Activated B cell treated with CpG ODN at 0.5 μM for 24 hours (primary cell): ENCODE measurements at regions not wholly inside any gene's neighbourhood (a gene's known extent, or its start where the extent isn't known, plus 50 kb on each side); places are given as distances from the start of the nearest gene placed in this dataset.
"Not testable (repeated sequence)": the region's sequence is repeated elsewhere in the genome, so short reads cannot be mapped to it uniquely, and the experiment has no call there.

ENCODE experiments used
- ATAC-seq: fragments of 200-7000 bp; cut with Tn5 transposase; one replicate; pipeline ENCODE4 v1.10.0; 2021; ENCODE audit warnings: low read depth, mild to moderate bottlenecking, moderate library complexity
- CTCF ChIA-PET: fragments of 350-600 bp; sonication (Branson Sonifier 250); formaldehyde crosslinking; loops from one replicate; lab custom pipeline; 2021; ENCODE audit warnings: antibody characterized with exemption; lab: Charles Lee
- POLR2A ChIA-PET: fragments of 350-600 bp; sonication (Branson Sonifier 250); formaldehyde crosslinking; loops from one replicate; lab custom pipeline; 2021; ENCODE audit warnings: antibody characterized with exemption; lab: Charles Lee
- DNase-seq: peaks from one replicate; pipeline ENCODE4 v3.0.0; 2022
- H3K27ac Mint-ChIP-seq: one replicate; pipeline ENCODE4 v1.8.0; 2020; ENCODE audit warnings: mixed read lengths
- H3K27me3 Mint-ChIP-seq: one replicate; pipeline ENCODE4 v1.8.0; 2021; ENCODE audit warnings: mixed read lengths
- H3K36me3 Mint-ChIP-seq: one replicate; pipeline ENCODE4 v1.8.0; 2021; ENCODE audit warnings: low read depth, mixed read lengths
- H3K4me1 Mint-ChIP-seq: one replicate; pipeline ENCODE4 v1.8.0; 2021; ENCODE audit warnings: mixed read lengths
- H3K4me3 Mint-ChIP-seq: one replicate; pipeline ENCODE4 v1.8.0; 2020; ENCODE audit warnings: mild to moderate bottlenecking, mixed read lengths
- H3K9me3 Mint-ChIP-seq: one replicate; pipeline ENCODE4 v1.8.0; 2020; ENCODE audit warnings: mixed read lengths
- CTCF ChIP-seq: fragments of 200-600 bp; IDR thresholded peaks from one replicate; pipeline ENCODE4 v1.8.0; 2022; ENCODE audit warnings: antibody characterized with exemption, mild to moderate bottlenecking
- intact Hi-C: fragments of 100-400 bp; cut with micrococcal nuclease; formaldehyde crosslinking; loops from one replicate; pipeline ENCODE4 v1.15.1; 2024

- Mint-ChIP-seq H3K4me3 (peak overlapping the region; percentile 88), H3K36me3 (no peaks in the 10 kb centered on the region), H3K4me1 (peaks cover 15% of the 10 kb centered on the region), H3K27ac (peak overlapping the region; percentile 78), H3K27me3 (peaks cover 18% of the 10 kb centered on the region), H3K9me3 (peaks cover 2% of the 10 kb centered on the region)
- no peak for TF ChIP-seq CTCF
- peak; percentile 78 for DNase-seq
- peak; percentile 59 for ATAC-seq
- CTCF ChIA-PET, result interaction anchor here (1.0 to 1.2 kb wide), 2 partner anchors 40 to 298 kb away, joined by 4 to 6 read pairs; no protein-coding TSS in a partner anchor
- POLR2A ChIA-PET, result interaction anchor here (1.1 to 1.5 kb wide), 5 partner anchors 12 to 319 kb away, joined by 3 to 8 read pairs (median 4); no protein-coding TSS in a partner anchor
- intact Hi-C loops, result no loop called here
These were observed 64.9 kb upstream of the FCGR2A start for GRCh38 chr1:161440312-161440894.

- Mint-ChIP-seq H3K9me3 (peaks cover 2% of the 10 kb centered on the region), H3K4me1 (peaks cover 15% of the 10 kb centered on the region), H3K36me3 (no peaks in the 10 kb centered on the region), H3K4me3 (peak overlapping the region; percentile 82), H3K27me3 (peaks cover 18% of the 10 kb centered on the region), H3K27ac (peak overlapping the region; percentile 12)
- ATAC-seq (no peak), DNase-seq (peak; percentile 29)
- intact Hi-C loops, result loop anchor here (5.0 kb wide), 1 partner anchor 42 kb away; no protein-coding TSS in a partner anchor
- no peak for TF ChIP-seq CTCF
- ChIA-PET POLR2A (interaction anchor here (1.1 to 1.5 kb wide), 6 partner anchors 11 to 318 kb away, joined by 3 to 8 read pairs (median 4); no protein-coding TSS in a partner anchor), CTCF (interaction anchor here (1.0 to 1.2 kb wide), 2 partner anchors 39 to 299 kb away, joined by 4 to 6 read pairs; no protein-coding TSS in a partner anchor)
These were observed 65.7 kb upstream of the FCGR2A start for GRCh38 chr1:161439280-161440232.

GRCh38 chr1:161433191-161433590, 65.5 kb upstream of the CFAP126 start:
- CTCF ChIA-PET, H3K36me3 Mint-ChIP-seq, ATAC-seq, DNase-seq, intact Hi-C loops, H3K27ac Mint-ChIP-seq, H3K4me3 Mint-ChIP-seq, H3K9me3 Mint-ChIP-seq, H3K4me1 Mint-ChIP-seq: not testable (repeated sequence)
- peaks cover 22% of the 10 kb centered on the region for H3K27me3 Mint-ChIP-seq
- POLR2A ChIA-PET, result interaction anchor here (0.6 kb wide), 1 partner anchor 178 kb away, joined by 3 read pairs; no protein-coding TSS in a partner anchor

- ATAC-seq (no peak), DNase-seq (no peak)
- H3K27ac Mint-ChIP-seq, result no peak overlapping the region
- peaks cover 11% of the 10 kb centered on the region for H3K4me1 Mint-ChIP-seq
- ChIA-PET POLR2A (no interaction called here), CTCF (no interaction called here)
- H3K9me3 Mint-ChIP-seq, result no peaks in the 10 kb centered on the region
- peaks cover 25% of the 10 kb centered on the region for H3K27me3 Mint-ChIP-seq
- TF ChIP-seq CTCF, result no peak
- no peak overlapping the region for H3K4me3 Mint-ChIP-seq
- intact Hi-C loops, result no loop called here
- no peaks in the 10 kb centered on the region for H3K36me3 Mint-ChIP-seq
These were observed 64.4 kb upstream of the CFAP126 start for GRCh38 chr1:161432091-161432490.

GRCh38 chr1:161427733-161428516, 60.2 kb upstream of the CFAP126 start:
- DNase-seq (no peak), ATAC-seq (peak; percentile 58)
- H3K4me1 Mint-ChIP-seq, result peaks cover 11% of the 10 kb centered on the region
- H3K36me3 Mint-ChIP-seq, result no peaks in the 10 kb centered on the region
- no peak for TF ChIP-seq CTCF
- H3K27ac Mint-ChIP-seq, result peak overlapping the region; percentile 46
- no peaks in the 10 kb centered on the region for H3K9me3 Mint-ChIP-seq
- intact Hi-C loops, result no loop called here
- H3K4me3 Mint-ChIP-seq, result peak overlapping the region; percentile 44
- H3K27me3 Mint-ChIP-seq, result peaks cover 29% of the 10 kb centered on the region
- ChIA-PET CTCF (no interaction called here), POLR2A (interaction anchor here (1.1 to 1.7 kb wide), 2 partner anchors 12 to 28 kb away, joined by 3 to 6 read pairs; no protein-coding TSS in a partner anchor)

GRCh38 chr1:161422914-161423313, 55.2 kb upstream of the CFAP126 start:
- CTCF ChIA-PET, H3K4me3 Mint-ChIP-seq: not testable (repeated sequence)
- intact Hi-C loops, result loop anchor here (1.0 kb wide), 2 partner anchors 24 to 34 kb away; no protein-coding TSS in a partner anchor

More at GRCh38 chr1:161422914-161423313, 55.2 kb upstream of the CFAP126 start:
- H3K36me3 Mint-ChIP-seq, DNase-seq, ATAC-seq, H3K27ac Mint-ChIP-seq, POLR2A ChIA-PET, H3K9me3 Mint-ChIP-seq: not testable (repeated sequence)
- Mint-ChIP-seq H3K4me1 (peaks cover 11% of the 10 kb centered on the region), H3K27me3 (peaks cover 12% of the 10 kb centered on the region)
